GM10266 (cell line): ENCODE measurements at regions not wholly inside any gene's neighbourhood (a gene's known extent, or its start where the extent isn't known, plus 50 kb on each side); places are given as distances from the start of the nearest gene placed in this dataset.

Source experiments
- DNase-seq: peaks from one replicate; pipeline ENCODE4 v3.0.0; 2012; ENCODE audit errors: extremely low spot score
- TF ChIP-seq, protein P1 (sequence below): IDR thresholded peaks from 2 replicates; pipeline ENCODE4 v1.5.1; 2012; ENCODE audit warnings: mild to moderate bottlenecking, low read depth; ENCODE audit not compliant: control insufficient read depth, insufficient read depth; ENCODE audit errors: missing control alignments

DNA sequence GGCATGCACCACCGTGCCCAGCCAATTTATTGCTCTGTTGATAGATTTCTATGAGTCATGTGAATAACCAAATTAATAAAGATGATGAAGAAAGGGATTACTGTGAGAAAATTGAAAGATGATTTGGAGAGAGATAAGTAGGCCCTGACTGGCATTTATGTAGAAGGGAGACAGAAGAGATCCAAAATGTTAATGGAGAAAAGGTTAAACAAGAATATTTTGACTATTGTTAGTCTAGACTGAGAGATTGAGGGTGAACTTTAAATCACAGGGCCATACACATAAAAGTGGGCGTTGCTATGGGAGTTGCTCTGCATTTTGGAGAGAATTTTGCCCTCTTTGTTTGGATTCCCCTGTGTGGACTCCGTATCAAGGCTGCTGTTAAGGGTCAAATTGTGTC, 68.9 kb upstream of the SCAF8 start:
- TF ChIP-seq, protein P1, sequence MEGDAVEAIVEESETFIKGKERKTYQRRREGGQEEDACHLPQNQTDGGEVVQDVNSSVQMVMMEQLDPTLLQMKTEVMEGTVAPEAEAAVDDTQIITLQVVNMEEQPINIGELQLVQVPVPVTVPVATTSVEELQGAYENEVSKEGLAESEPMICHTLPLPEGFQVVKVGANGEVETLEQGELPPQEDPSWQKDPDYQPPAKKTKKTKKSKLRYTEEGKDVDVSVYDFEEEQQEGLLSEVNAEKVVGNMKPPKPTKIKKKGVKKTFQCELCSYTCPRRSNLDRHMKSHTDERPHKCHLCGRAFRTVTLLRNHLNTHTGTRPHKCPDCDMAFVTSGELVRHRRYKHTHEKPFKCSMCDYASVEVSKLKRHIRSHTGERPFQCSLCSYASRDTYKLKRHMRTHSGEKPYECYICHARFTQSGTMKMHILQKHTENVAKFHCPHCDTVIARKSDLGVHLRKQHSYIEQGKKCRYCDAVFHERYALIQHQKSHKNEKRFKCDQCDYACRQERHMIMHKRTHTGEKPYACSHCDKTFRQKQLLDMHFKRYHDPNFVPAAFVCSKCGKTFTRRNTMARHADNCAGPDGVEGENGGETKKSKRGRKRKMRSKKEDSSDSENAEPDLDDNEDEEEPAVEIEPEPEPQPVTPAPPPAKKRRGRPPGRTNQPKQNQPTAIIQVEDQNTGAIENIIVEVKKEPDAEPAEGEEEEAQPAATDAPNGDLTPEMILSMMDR: no peak
- DNase-seq: no peak

DNA sequence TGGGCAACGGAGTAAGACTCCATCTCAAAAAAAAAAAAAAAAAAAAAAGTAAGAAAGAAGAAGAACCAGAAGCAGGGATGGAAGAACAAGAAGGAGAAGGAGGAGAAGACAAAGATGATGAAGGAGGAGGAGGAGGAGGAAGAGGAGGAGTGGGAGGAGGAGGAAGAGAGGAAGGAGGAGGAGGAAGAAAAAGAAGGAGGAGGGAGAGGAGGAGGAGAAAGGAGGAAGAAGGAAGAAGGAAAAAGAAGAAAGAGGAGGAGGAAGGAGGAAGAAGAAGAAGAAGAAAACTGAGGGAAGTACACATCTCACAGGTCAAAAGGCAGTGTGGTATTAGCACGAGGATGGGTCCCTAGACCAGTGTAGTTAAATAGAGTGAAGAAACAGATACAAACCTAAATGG, 65.1 kb upstream of the SCAF8 start:
- no peak for DNase-seq

DNA sequence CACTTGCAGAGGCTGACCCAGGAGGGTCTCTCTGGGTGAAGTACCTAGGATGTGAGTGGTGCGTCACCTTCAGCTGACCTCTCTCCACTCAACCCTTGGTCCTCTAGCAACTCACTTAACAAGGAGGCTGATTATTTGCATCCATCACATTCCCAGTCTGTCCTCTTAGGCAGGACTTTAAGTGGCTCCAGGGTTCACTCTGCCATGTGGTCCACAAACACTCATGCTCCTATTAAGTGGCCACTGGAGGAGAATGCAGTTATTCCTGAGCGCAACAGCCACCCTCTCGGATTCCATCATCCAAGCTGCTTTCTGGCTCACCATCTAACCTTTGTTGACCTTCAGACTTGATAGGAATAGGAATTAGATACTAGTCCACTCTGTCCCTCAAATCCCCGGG, 61.1 kb upstream of the SCAF8 start:
- TF ChIP-seq, protein P1: no peak
- no peak for DNase-seq

More for the DNA sequence above, 65.1 kb upstream of the SCAF8 start:
- TF ChIP-seq, protein P1: no peak

DNA sequence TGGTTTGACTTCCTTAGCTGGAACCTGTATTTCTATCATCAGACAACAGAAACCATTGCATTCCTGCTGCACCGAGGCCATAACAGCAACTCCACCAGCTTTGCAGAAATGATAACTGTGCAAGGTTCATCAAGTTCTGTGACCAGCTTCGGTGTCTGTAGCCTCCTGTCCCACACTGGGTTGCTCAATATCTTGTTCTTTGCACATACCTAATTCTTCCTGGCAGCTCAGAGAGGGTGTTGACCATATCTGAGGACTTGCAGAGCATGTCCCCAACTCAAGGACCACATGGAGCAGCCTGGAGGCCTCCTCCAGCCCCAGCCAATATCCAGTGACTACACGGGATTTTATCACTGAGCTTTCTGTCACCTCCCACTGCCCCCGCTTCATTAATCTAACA, 59.3 kb upstream of the SCAF8 start:
- TF ChIP-seq, protein P1: no peak
- no peak for DNase-seq

DNA sequence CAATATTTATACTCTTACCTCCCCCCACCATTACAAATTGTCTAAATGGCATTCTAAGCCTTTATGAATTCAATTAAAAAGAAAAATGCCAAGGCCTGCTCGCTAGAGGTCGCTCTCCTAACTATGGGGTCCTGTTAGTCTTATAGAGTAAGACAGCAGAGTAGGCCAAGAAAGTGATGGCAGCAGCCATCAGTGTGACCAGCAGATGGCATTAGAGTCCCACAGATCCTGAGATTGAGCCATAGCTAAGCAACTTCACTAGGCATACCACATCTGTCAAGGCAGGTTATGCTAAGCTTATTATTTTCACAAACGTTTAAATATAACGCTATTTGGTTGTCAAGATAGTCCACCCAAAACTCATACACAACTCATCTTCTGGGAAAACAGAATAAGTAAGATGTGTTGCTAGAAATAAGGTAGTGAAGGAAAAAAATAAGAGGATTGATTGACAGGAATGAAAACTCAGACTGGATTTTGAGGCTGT, 57.6 kb upstream of the SCAF8 start:
- TF ChIP-seq, protein P1: peak; percentile 99
- DNase-seq: peak; percentile 88

DNA sequence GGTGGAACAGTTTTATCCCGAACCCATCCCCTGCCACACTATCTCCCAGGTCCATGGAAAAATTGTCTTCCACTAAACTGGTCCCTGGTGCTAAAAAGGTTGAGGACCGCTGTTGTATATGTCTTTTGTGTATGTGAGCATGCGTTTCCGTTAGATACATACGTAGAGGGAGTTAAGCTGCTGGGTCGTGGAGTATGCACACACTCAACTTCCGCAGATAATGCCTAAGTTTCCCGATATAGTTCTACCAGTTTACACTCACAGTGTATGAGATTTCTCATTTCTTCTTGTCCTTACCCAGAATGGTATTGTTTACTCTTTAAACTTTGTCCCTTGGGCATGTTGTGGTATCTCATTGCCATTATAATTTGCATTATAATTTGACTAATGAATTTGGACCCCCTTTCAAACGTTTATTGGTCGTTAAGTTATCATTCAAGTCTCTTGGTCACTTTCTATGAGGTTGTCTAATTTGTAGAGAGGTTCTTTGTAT, 50.5 kb upstream of the SCAF8 start:
- DNase-seq: no peak
- TF ChIP-seq, protein P1: no peak
